ENCODE measurements at regions not wholly inside any gene's neighbourhood (a gene's known extent, or its start where the extent isn't known, plus 50 kb on each side); places are given as distances from the start of the nearest gene placed in this dataset.

DNA sequence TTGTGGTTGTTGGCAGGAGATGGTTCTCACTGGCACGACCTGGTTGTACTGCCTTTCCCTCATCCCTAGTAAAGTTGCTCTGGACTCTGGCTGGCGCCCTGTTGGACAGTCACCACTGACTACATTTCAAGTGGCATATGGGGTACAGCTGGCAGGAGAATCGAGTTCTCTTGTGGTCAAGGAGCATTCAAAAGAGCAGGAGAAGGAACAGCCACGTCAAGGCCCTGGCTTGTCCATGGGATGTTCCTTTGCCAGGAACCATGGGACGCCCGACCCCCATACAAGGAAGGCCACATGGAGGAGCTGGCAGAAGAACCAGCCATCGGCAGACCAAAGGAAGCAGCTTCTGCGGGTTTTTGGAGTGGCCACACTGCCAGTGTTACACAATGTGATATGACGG, 87.0 kb upstream of the SLC25A13 start:
- intact Hi-C loops (cut with micrococcal nuclease; ENCODE audit: unreplicated experiment), result no loop called here
- H3K4me3 ChIP-seq (ENCODE audit: low read depth, low read length, poor library complexity, severe bottlenecking), result no peak overlapping the region
- no peaks in the 10 kb centered on the region for H3K27me3 ChIP-seq (replicated peaks; ENCODE audit: insufficient read depth, low read depth, low read length, poor library complexity)
- DNase-seq (ENCODE audit: low spot score), result no peak
- no TSS peak for BruUV-seq (replicated peaks)
- H3K27ac ChIP-seq (ENCODE audit: low read depth, low read length, poor library complexity, severe bottlenecking), result no peak overlapping the region
- ChIA-PET CTCF (no interaction called here), POLR2A (ENCODE audit: low non-redundant PET) (no interaction called here)
- H3K36me3 ChIP-seq (ENCODE audit: insufficient read depth, low read length, poor library complexity, severe bottlenecking), result no peaks in the 10 kb centered on the region
- no peaks in the 10 kb centered on the region for H3K9me3 ChIP-seq (ENCODE audit: low read depth, low read length, poor library complexity, severe bottlenecking)
- no peaks in the 10 kb centered on the region for H3K4me1 ChIP-seq (ENCODE audit: insufficient read depth, low read length, poor library complexity, severe bottlenecking)
- TF ChIP-seq EZH2 (IDR thresholded peaks at IDR 0.05; ENCODE audit: borderline replicate concordance, low read depth, low read length, poor library complexity, severe bottlenecking), result no peak

DNA sequence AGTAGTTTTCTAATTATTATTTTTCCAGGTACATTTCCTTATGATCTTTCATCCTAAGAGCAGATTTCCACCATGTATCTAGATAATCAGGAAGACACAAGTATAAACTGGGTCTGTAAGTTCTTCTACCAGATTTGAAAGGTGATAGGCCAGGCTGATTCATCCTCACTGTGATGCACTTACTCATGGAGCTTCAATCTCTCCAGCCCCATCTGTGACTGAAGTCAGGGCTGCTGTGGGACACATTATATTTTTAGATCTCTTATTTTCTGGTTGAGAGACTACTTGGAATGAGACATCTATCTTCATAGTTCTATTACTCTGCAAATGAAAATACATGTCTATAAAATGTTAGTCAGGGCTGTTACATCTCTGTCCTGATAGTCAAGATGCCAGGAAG, 85.5 kb upstream of the SLC25A13 start:
- Histone ChIP-seq H3K4me1 (ENCODE audit: insufficient read depth, low read length, poor library complexity, severe bottlenecking) (no peaks in the 10 kb centered on the region), H3K36me3 (ENCODE audit: insufficient read depth, low read length, poor library complexity, severe bottlenecking) (no peaks in the 10 kb centered on the region), H3K9me3 (ENCODE audit: low read depth, low read length, poor library complexity, severe bottlenecking) (no peaks in the 10 kb centered on the region), H3K27ac (ENCODE audit: low read depth, low read length, poor library complexity, severe bottlenecking) (no peak overlapping the region), H3K4me3 (ENCODE audit: low read depth, low read length, poor library complexity, severe bottlenecking) (no peak overlapping the region), H3K27me3 (replicated peaks; ENCODE audit: insufficient read depth, low read depth, low read length, poor library complexity) (no peaks in the 10 kb centered on the region)
- BruUV-seq (replicated peaks), result no TSS peak
- DNase-seq (ENCODE audit: low spot score), result no peak
- CTCF ChIA-PET, result no interaction called here
- TF ChIP-seq, protein P1, sequence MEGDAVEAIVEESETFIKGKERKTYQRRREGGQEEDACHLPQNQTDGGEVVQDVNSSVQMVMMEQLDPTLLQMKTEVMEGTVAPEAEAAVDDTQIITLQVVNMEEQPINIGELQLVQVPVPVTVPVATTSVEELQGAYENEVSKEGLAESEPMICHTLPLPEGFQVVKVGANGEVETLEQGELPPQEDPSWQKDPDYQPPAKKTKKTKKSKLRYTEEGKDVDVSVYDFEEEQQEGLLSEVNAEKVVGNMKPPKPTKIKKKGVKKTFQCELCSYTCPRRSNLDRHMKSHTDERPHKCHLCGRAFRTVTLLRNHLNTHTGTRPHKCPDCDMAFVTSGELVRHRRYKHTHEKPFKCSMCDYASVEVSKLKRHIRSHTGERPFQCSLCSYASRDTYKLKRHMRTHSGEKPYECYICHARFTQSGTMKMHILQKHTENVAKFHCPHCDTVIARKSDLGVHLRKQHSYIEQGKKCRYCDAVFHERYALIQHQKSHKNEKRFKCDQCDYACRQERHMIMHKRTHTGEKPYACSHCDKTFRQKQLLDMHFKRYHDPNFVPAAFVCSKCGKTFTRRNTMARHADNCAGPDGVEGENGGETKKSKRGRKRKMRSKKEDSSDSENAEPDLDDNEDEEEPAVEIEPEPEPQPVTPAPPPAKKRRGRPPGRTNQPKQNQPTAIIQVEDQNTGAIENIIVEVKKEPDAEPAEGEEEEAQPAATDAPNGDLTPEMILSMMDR (conservative IDR thresholded peaks at IDR 0.05; ENCODE audit: low read depth, low read length), result no peak
- no peak for TF ChIP-seq EZH2 (IDR thresholded peaks at IDR 0.05; ENCODE audit: borderline replicate concordance, low read depth, low read length, poor library complexity, severe bottlenecking)
- POLR2A ChIA-PET (ENCODE audit: low non-redundant PET), result no interaction called here
- intact Hi-C loops (cut with micrococcal nuclease; ENCODE audit: unreplicated experiment), result no loop called here

GRCh38 chr7:96402913-96403312, 81.0 kb upstream of the SLC25A13 start:
- DNase-seq (ENCODE audit: low spot score), result no peak
- Histone ChIP-seq H3K27ac (ENCODE audit: low read depth, low read length, poor library complexity, severe bottlenecking) (no peak overlapping the region), H3K9me3 (ENCODE audit: low read depth, low read length, poor library complexity, severe bottlenecking) (no peaks in the 10 kb centered on the region), H3K27me3 (replicated peaks; ENCODE audit: insufficient read depth, low read depth, low read length, poor library complexity) (no peaks in the 10 kb centered on the region), H3K36me3 (ENCODE audit: insufficient read depth, low read length, poor library complexity, severe bottlenecking) (no peaks in the 10 kb centered on the region), H3K4me3 (ENCODE audit: low read depth, low read length, poor library complexity, severe bottlenecking) (no peak overlapping the region), H3K4me1 (ENCODE audit: insufficient read depth, low read length, poor library complexity, severe bottlenecking) (no peaks in the 10 kb centered on the region)
- BruUV-seq (replicated peaks), result no TSS peak
- ChIA-PET POLR2A (ENCODE audit: low non-redundant PET) (no interaction called here), CTCF (interaction anchor here (0.6 kb wide), 1 partner anchor 532 kb away, joined by 5 read pairs; no protein-coding TSS in a partner anchor)
- intact Hi-C loops (cut with micrococcal nuclease; ENCODE audit: unreplicated experiment), result no loop called here
- TF ChIP-seq EZH2 (IDR thresholded peaks at IDR 0.05; ENCODE audit: borderline replicate concordance, low read depth, low read length, poor library complexity, severe bottlenecking), result no peak
- TF ChIP-seq, protein P1 (conservative IDR thresholded peaks at IDR 0.05; ENCODE audit: low read depth, low read length), result no peak

GRCh38 chr7:96401200-96401599, 79.3 kb upstream of the SLC25A13 start:
- Histone ChIP-seq H3K4me3 (ENCODE audit: low read depth, low read length, poor library complexity, severe bottlenecking) (no peak overlapping the region), H3K27me3 (replicated peaks; ENCODE audit: insufficient read depth, low read depth, low read length, poor library complexity) (no peaks in the 10 kb centered on the region), H3K27ac (ENCODE audit: low read depth, low read length, poor library complexity, severe bottlenecking) (no peak overlapping the region), H3K9me3 (ENCODE audit: low read depth, low read length, poor library complexity, severe bottlenecking) (no peaks in the 10 kb centered on the region), H3K4me1 (ENCODE audit: insufficient read depth, low read length, poor library complexity, severe bottlenecking) (no peaks in the 10 kb centered on the region), H3K36me3 (ENCODE audit: insufficient read depth, low read length, poor library complexity, severe bottlenecking) (no peaks in the 10 kb centered on the region)
- ChIA-PET POLR2A (ENCODE audit: low non-redundant PET) (no interaction called here), CTCF (no interaction called here)
- BruUV-seq (replicated peaks), result no TSS peak
- no peak for DNase-seq (ENCODE audit: low spot score)
- TF ChIP-seq EZH2 (IDR thresholded peaks at IDR 0.05; ENCODE audit: borderline replicate concordance, low read depth, low read length, poor library complexity, severe bottlenecking), result no peak
- TF ChIP-seq, protein P1 (conservative IDR thresholded peaks at IDR 0.05; ENCODE audit: low read depth, low read length), result no peak
- intact Hi-C loops (cut with micrococcal nuclease; ENCODE audit: unreplicated experiment), result no loop called here

Measured in A673 (cell line).